K562 (cell line): ENCODE measurements at regions not wholly inside any gene's neighbourhood (a gene's known extent, or its start where the extent isn't known, plus 50 kb on each side); places are given as distances from the start of the nearest gene placed in this dataset.

Experiments
- EZH2 ChIP-seq: IDR thresholded peaks from 2 replicates; pipeline ENCODE4 v1.6.1; 2012; ENCODE audit warnings: low read depth, mild to moderate bottlenecking, inconsistent platforms, low read length, borderline replicate concordance
- HNRNPL ChIP-seq: fragments of 200-400 bp; formaldehyde crosslinking; IDR thresholded peaks from 2 replicates; pipeline ENCODE4 v1.6.1; 2017; ENCODE audit warnings: low read depth, mild to moderate bottlenecking, low read length
- MAFK ChIP-seq: IDR thresholded peaks from 2 replicates; pipeline ENCODE4 v1.6.1; 2011; ENCODE audit warnings: low read length, improper control_type of control experiment
- MECOM ChIP-seq: fragments of 250-450 bp; sonication (Bioruptor Pico); IDR thresholded peaks from 2 replicates; pipeline ENCODE4 v1.8.0; 2022; ENCODE audit warnings: inconsistent platforms
- MED1 ChIP-seq: sonication (generic); formaldehyde crosslinking; IDR thresholded peaks from 2 replicates; pipeline ENCODE4 v1.8.1; 2023; ENCODE audit warnings: missing genetic modification reagents, borderline replicate concordance
- OTX1 ChIP-seq: fragments of 450-650 bp; formaldehyde crosslinking; IDR thresholded peaks from 2 replicates; pipeline ENCODE4 v1.4.0; 2022; ENCODE audit warnings: mild to moderate bottlenecking
- POLR2A ChIP-seq: fragments of 450-650 bp; conservative IDR thresholded peaks from 2 replicates; pipeline ENCODE4 v1.6.1; 2016
- PURB ChIP-seq: sonication (generic); formaldehyde crosslinking; IDR thresholded peaks from 2 replicates; pipeline ENCODE4 v1.9.0; 2021; ENCODE audit warnings: low read depth, mild to moderate bottlenecking, missing genetic modification reagents
- RAD21 ChIP-seq, 2 experiments: fragments of 250-450 bp in 1 of 2; fragments of 450-650 bp in 1 of 2; sonication (Bioruptor Pico) in 1 of 2; formaldehyde crosslinking in 1 of 2; IDR thresholded peaks in 1 of 2; conservative IDR thresholded peaks in 1 of 2; 2 replicates each; pipeline versions ENCODE4 v1.4.0 to v1.8.0; 2020 to 2022; ENCODE audit warnings: mild to moderate bottlenecking in 2 of 2, moderate library complexity in 1 of 2
- RNF2 ChIP-seq: sonication (generic); IDR thresholded peaks from 2 replicates; pipeline ENCODE4 v1.6.1; 2016
- SMAD3 ChIP-seq: fragments of 450-650 bp; formaldehyde crosslinking; conservative IDR thresholded peaks from 2 replicates; pipeline ENCODE4 v1.4.0; 2020; ENCODE audit warnings: mild to moderate bottlenecking
- TAF1 ChIP-seq: IDR thresholded peaks from 2 replicates; pipeline ENCODE4 v1.6.1; 2011; ENCODE audit warnings: mild to moderate bottlenecking, low read length, moderate library complexity; ENCODE audit not compliant: insufficient read depth, control insufficient read depth, severe bottlenecking; ENCODE audit errors: extremely low read depth
- ZBTB34 ChIP-seq: fragments of 250-450 bp; sonication (Bioruptor Pico); IDR thresholded peaks from 2 replicates; pipeline ENCODE4 v1.8.0; 2021; ENCODE audit warnings: mild to moderate bottlenecking, moderate library complexity
- ZNF764 ChIP-seq: fragments of 250-450 bp; sonication (Bioruptor Pico); IDR thresholded peaks from 2 replicates; pipeline ENCODE4 v1.4.0; 2020; ENCODE audit warnings: low read depth, mild to moderate bottlenecking, moderate library complexity

GRCh38 chr2:34822616-34823015 is 1223.5 kb upstream of the FAM98A start:
- TF ChIP-seq ZNF764 (CRISPR knock-in tag): no peak
- TF ChIP-seq EZH2: no peak
- no peak for TF ChIP-seq MED1 (CRISPR knock-in tag)
- no peak for TF ChIP-seq MAFK
- TF ChIP-seq RNF2: no peak
- no peak for TF ChIP-seq OTX1 (CRISPR knock-in tag)
- no peak for TF ChIP-seq MECOM (CRISPR knock-in tag)
- no peak for TF ChIP-seq PURB (CRISPR knock-in tag)
- no peak for TF ChIP-seq SMAD3 (CRISPR knock-in tag)
- TF ChIP-seq HNRNPL: no peak
- TF ChIP-seq RAD21 (CRISPR knock-in tag; conservative IDR thresholded peaks at IDR 0.05 in 1 of 2, IDR thresholded peaks at IDR 0.05 in 1 of 2): no peak
- TF ChIP-seq POLR2A: no peak
- no peak for TF ChIP-seq TAF1
- TF ChIP-seq ZBTB34: no peak
